HG02642 (cell line): ENCODE measurements at regions not wholly inside any gene's neighbourhood (a gene's known extent, or its start where the extent isn't known, plus 50 kb on each side); places are given as distances from the start of the nearest gene placed in this dataset.

Experiments used
- ATAC-seq: cut with Tn5 transposase; IDR thresholded peaks from one replicate; pipeline ENCODE4 v1.9.1; 2021; ENCODE audit warnings: mild to moderate bottlenecking; ENCODE audit not compliant: unreplicated experiment, poor library complexity

DNA sequence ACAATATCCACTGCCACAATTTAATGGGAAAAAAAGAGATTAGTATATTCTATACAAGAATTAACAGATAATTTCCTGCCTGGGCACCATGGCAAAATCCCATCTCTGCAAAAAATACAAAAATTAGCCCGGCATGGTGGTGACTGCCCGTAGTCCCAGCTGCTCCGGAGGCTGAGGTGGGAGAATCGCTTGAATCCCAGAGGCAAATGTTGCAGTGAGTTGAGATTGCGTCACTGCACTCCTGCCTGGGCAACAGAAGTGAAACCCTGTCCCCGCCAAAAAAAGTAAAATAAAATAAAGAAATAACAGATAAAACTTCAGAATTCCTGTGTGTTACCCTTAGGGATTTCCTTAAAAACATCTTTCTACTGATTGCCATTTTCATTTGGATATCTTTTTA, 1194.8 kb upstream of the PIK3C3 start:
- no peak for ATAC-seq

DNA sequence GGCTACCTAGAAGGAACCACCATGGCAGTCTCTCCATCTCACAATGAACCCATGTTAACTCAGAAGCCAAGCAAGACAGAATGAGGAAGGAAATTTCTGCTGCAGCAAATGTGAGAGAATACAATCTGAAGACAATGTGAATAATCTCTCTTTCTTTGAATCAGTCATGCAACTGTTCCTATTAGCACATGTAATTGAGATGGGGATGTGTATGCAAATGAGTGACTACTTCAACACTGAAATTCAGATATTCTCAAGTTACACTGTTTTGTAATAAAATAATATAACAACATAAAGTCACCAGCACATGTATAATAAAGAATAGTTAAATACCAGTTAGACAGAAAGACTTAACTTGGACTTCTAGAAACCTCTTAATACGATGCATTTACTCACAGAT, 1200.6 kb upstream of the PIK3C3 start:
- no peak for ATAC-seq

DNA sequence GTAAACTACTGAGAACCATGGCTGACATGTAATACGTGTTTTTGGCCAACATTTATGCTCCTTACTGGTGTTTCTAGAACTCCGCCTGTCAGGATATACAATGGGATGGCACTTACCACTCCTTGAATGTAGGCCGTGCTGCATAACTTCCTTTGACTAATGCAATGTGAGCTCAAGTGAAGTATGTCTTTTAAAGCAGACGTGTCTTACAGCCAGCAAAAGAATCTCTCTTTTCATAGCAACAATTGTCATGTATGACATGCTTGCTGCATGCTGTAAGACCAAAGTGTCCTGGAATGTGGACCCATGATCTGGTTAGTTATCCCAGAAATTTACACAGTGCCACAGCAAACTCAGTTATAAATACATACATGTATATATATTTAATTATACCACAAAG, 1202.7 kb upstream of the PIK3C3 start:
- ATAC-seq = no peak

DNA sequence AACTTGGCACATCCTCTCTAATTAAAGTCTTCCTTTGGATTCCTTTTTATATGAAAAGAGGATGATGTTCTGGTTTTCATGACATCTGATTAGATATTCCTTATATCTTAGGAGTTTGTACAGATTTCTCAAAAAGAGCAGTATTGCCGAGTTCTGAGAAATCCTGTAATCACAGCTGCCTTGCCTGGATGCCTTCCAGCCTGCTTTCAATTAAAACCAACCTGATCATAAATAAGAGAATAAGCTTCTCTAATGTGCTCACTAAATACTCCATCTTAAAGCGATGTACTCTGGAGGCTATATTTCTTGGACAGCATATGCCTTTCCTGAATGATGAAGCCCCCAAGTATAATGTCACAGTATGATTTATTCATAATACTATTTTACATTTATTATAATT, 1203.8 kb upstream of the PIK3C3 start:
- ATAC-seq = no peak

GRCh38 chr18:40739029-40739428, 1216.0 kb upstream of the PIK3C3 start:
- ATAC-seq = no peak

GRCh38 chr18:40738321-40738880, 1216.6 kb upstream of the PIK3C3 start:
- ATAC-seq = no peak

DNA sequence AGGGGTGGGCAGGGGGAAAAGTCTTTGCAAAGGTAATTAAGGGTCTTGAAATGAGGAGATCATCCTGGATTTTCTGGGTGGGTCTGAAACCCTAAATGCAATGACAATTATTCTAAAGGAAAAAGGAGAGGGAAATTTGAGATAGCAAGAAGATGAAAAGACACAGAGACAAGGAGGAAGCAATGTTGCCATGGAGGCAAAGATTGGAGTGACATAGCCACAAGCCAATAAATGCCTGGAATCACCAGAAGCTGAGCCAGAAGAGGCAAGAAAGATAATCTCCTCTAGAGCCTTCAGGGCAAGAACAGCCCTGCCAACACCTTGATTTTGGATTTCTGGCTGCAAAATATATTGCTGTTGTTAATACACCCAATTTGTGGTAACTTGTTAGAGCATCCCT, 1246.3 kb upstream of the PIK3C3 start:
- ATAC-seq = no peak

GRCh38 chr18:40707797-40708196, 1247.2 kb upstream of the PIK3C3 start:
- ATAC-seq = no peak

GRCh38 chr18:40698129-40698528, 1256.9 kb upstream of the PIK3C3 start:
- ATAC-seq = no peak

DNA sequence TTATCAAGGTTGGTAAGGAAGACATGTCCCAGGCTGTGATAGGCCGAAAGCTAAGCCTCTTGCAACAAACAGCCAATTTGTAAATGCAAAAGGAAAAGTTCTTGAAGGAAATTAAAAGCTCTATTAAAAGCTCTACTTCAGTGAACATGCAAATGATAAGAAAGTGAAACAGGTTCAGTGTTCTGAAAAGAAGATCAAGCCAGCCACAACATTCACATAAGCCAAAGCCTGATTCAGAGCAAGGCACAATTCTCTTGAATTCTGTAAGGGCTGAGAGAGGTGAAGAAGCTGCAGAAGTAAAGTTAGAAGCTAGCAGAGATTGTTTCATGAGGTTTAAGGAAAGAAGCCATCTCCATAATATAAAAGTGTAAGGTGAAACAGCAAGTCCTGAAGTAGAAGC, 1259.5 kb upstream of the PIK3C3 start:
- no peak for ATAC-seq

GRCh38 chr18:40692871-40693270, 1262.2 kb upstream of the PIK3C3 start:
- ATAC-seq = no peak

GRCh38 chr18:40690062-40690461, 1265.0 kb upstream of the PIK3C3 start:
- no peak for ATAC-seq

DNA sequence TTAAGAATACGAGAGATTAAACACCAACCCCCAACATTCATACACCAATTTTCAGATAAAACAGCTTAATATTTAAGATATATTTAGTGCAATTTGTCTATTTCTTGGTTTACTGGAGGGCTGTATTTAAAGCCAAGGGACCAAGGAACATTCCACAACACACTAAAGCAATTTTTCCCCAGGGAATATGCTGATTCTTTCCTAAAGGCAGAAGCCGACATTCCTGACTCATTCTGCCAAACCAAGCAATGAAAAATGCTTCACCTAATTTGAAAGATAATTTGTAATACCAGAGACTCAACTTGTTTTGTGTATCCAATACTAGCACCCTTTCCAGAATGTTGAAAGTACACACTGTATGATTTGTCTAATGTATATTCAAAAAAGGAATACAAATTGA, 1267.6 kb upstream of the PIK3C3 start:
- ATAC-seq = no peak

GRCh38 chr18:40686836-40687235, 1268.2 kb upstream of the PIK3C3 start:
- no peak for ATAC-seq

- no peak for ATAC-seq
Measured at GRCh38 chr18:40685219-40685618, 1269.8 kb upstream of the PIK3C3 start.

DNA sequence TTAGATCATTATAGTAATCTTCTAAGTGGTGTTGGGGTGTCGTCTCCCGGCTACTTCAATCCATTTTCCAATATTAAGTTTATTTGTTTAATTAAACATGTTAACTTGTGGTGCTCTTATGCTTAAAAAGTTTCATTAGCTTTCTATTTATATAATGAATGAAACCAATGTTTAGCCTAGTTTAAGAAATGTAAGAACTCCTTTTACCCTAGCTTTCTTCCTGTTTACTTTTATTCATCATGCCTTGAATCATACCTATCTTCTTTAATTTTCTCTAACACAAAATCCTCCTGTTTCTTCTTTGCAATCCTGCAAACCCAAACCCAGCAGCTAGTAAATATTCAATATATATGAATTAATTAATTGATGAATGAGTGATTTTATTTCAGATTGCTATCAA, 1276.7 kb upstream of the PIK3C3 start:
- ATAC-seq = no peak

DNA sequence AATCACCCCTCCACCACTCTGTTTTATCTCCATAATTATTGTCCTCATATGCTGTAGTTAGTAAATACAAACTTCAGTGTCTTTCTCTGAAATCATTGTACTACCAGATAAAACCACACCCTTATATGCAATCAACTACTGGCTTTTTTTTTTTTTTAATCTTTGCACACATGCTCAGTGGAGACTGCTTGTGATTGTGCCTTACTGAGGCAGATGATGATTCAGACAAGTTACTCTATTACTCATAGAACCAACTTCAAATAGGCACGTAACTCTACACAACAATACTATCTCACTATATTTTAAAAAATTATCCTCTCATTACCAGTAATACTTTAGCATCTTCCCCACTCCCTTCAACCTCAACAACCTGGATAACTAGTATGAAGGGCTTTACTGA, 1278.4 kb upstream of the PIK3C3 start:
- no peak for ATAC-seq

GRCh38 chr18:40673150-40673549, 1281.9 kb upstream of the PIK3C3 start:
- ATAC-seq = no peak

- no peak for ATAC-seq
Measured at GRCh38 chr18:40672590-40672989, 1282.4 kb upstream of the PIK3C3 start.

DNA sequence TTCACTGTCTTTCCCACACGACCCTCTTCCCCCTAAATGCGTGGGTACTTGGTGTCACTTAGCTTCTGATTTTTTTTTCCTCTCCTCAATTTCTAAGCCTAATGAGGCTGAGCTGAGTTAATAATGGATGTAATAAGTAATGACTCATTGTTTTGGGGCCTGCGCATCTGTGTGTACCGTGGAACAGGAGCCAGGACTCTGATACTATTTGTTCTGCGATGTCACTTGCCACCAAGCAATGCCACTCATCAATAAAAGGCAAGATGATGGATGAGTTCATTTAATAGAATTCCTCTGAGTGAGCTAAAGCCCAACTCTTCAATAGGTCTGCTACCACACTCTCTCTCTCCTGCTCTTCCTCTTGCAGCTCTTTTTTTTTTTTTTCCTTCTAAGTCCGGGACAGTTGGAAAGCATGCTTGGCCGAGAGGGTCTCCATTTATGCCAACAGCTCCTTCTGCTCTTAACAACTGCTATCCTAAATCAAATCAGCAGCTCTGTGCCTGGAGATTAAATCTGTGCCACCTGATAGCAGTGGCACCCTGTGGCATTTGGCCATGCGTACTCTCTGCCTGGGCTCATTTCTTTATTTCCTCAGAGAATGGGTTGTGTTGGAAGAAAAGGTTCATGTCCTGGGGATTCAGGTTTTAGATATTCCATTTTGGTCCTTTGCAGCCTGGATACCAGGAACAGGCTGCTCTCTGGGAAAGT, 1284.2 kb upstream of the PIK3C3 start:
- no peak for ATAC-seq

- ATAC-seq = no peak
Measured at GRCh38 chr18:40662898-40663437, 1292.1 kb upstream of the PIK3C3 start.

DNA sequence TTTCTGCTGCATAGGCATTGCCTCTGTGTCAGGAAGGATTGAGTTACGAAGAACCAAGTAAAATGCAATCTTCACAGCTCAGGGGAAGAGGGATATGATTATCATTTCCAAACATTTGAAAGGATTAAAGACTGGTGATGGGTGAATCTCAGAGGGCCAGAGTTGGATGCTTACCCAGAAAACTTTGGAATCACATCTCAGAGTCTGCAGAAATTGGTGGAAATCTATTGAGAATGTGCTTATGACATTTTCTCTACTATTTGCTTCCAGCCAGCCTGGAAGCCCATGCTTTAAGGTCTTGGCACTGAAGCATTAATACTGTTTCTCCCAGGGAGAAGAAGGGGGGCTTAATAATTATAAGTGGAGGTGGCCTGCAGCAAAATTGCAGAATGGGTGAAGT, 1301.4 kb upstream of the PIK3C3 start:
- ATAC-seq = no peak
